ENCODE measurements at regions not wholly inside any gene's neighbourhood (a gene's known extent, or its start where the extent isn't known, plus 50 kb on each side); places are given as distances from the start of the nearest gene placed in this dataset.

- Histone ChIP-seq H3K9me3 (no peaks in the 10 kb centered on the region), H3K27me3 (no peaks in the 10 kb centered on the region), H3K4me3 (no peak overlapping the region), H3K27ac (no peak overlapping the region), H3K4me1 (peaks cover 0 to 8% (median 0%) of the 10 kb centered on the region in 4 donors), H3K36me3 (no peaks in the 10 kb centered on the region)
- intact Hi-C loops (cut with DNase I; ENCODE audit: low total_unique reads), result no loop called here
- no peak for DNase-seq
- TF ChIP-seq CTCF (IDR thresholded peaks at IDR 0.05), result no peak
Observed at GRCh38 chr13:73739394-73739793, 394.8 kb downstream of the KLF12 start.

DNA sequence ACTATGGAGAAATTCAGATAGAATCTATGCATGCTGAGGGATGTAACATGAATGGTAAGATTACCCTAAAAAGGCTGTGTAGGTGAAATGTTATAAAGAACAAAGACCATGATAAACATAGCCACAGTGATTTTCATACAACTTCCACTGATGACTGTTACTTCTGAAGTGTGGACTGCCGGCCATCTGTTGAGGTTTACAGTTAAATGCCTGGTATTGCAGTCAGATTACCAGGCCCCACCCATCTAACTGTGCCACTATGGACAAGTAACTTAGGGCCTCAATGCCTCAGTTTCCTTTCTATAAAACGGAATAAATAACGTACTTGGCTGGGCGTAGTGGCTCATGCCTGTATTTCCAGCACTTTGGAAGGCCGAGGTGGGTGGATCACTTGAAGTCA lies 395.6 kb downstream of the KLF12 start:
- no peaks in the 10 kb centered on the region for H3K27me3 ChIP-seq
- H3K4me1 ChIP-seq, result peaks cover 0 to 8% (median 0%) of the 10 kb centered on the region in 4 donors
- DNase-seq, result no peak
- no peaks in the 10 kb centered on the region for H3K36me3 ChIP-seq
- intact Hi-C loops (cut with DNase I; ENCODE audit: low total_unique reads), result no loop called here
- no peak for TF ChIP-seq CTCF (IDR thresholded peaks at IDR 0.05)
- H3K27ac ChIP-seq, result no peak overlapping the region
- no peaks in the 10 kb centered on the region for H3K9me3 ChIP-seq
- no peak overlapping the region for H3K4me3 ChIP-seq

DNA sequence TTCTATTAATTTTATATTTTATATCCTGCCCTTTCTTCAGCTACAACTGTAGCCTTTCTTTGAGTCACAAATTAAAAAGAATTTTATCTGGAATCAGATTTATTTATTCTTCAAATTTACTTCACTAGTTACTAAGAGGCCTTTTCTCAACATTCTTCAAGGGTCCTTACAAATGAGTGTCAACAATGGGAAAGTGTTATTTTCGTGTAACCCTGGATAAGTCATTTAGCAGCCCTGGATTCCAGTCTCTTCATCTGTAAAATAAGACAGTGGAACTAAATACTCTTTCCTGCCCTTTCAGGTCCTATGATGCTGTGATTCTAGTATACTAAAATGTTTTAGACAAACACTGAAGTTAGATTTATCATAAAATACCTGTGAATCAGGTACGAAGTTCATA lies 397.0 kb downstream of the KLF12 start:
- no peak for TF ChIP-seq CTCF (IDR thresholded peaks at IDR 0.05)
- no peaks in the 10 kb centered on the region for H3K36me3 ChIP-seq
- DNase-seq, result no peak
- H3K4me1 ChIP-seq, result peaks cover 0 to 8% (median 0%) of the 10 kb centered on the region in 4 donors
- H3K4me3 ChIP-seq, result no peak overlapping the region
- H3K27me3 ChIP-seq, result no peaks in the 10 kb centered on the region
- intact Hi-C loops (cut with DNase I; ENCODE audit: low total_unique reads), result no loop called here
- H3K9me3 ChIP-seq, result no peaks in the 10 kb centered on the region
- H3K27ac ChIP-seq, result no peak overlapping the region

DNA sequence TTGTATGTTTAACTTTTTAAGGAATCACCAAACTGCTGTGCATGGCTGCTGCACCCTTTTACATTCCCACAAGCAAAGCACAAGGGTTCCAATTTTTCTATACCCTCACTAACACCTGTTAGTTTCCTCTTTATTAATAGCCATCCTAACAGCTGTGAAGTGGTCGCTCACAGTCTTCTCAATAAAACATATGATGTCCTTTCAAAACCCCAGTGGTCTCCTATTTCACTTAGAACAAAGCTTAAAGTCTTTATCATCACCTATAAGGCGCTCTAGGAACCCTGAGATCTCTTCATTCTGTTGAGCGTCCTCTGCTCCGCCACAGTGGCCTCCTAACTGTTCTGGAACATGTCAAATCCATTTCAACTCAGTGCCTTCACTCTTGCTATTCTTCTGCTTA lies 400.5 kb downstream of the KLF12 start:
- intact Hi-C loops (cut with DNase I; ENCODE audit: low total_unique reads), result no loop called here
- no peak for TF ChIP-seq CTCF (IDR thresholded peaks at IDR 0.05)
- Histone ChIP-seq H3K36me3 (peaks cover 0 to 4% (median 0%) of the 10 kb centered on the region in 3 donors), H3K9me3 (no peaks in the 10 kb centered on the region), H3K27me3 (no peaks in the 10 kb centered on the region), H3K27ac (no peak overlapping the region), H3K4me1 (no peaks in the 10 kb centered on the region), H3K4me3 (no peak overlapping the region)
- DNase-seq, result no peak

GRCh38 chr13:73732350-73732749 lies 401.9 kb downstream of the KLF12 start:
- Histone ChIP-seq H3K27ac (no peak overlapping the region), H3K9me3 (no peaks in the 10 kb centered on the region), H3K4me1 (no peaks in the 10 kb centered on the region), H3K4me3 (no peak overlapping the region), H3K36me3 (peaks cover 0 to 4% (median 0%) of the 10 kb centered on the region in 3 donors), H3K27me3 (no peaks in the 10 kb centered on the region)
- no peak for DNase-seq
- intact Hi-C loops (cut with DNase I; ENCODE audit: low total_unique reads), result no loop called here
- no peak for TF ChIP-seq CTCF (IDR thresholded peaks at IDR 0.05)

DNA sequence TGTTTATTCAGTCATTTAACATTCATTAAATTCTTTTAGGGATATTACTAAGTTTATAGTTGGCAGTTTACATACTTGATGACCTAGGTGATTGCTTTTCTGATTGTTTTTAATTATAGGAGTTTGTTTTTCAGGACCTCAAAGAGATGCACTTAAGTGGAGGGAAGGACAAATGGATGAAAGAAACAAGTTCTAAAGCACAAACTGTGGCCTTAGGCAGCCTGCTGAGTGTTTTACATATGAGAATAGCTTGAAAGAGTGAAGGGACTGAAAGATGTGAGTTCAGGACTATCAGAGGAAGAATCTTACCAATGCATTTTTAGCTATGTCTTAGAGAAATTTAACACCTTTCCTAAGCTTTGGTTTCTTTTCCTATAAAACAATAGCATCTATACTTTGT lies 402.6 kb downstream of the KLF12 start:
- H3K27ac ChIP-seq, result no peak overlapping the region
- no peaks in the 10 kb centered on the region for H3K27me3 ChIP-seq
- DNase-seq, result no peak
- TF ChIP-seq CTCF (IDR thresholded peaks at IDR 0.05), result no peak
- H3K4me3 ChIP-seq, result no peak overlapping the region
- intact Hi-C loops (cut with DNase I; ENCODE audit: low total_unique reads), result no loop called here
- H3K36me3 ChIP-seq, result peaks cover 0 to 4% (median 0%) of the 10 kb centered on the region in 3 donors
- no peaks in the 10 kb centered on the region for H3K9me3 ChIP-seq
- no peaks in the 10 kb centered on the region for H3K4me1 ChIP-seq

Data from tibial artery (tissue), 4 donors.